Putamen (tissue), 1 donor: ENCODE measurements at regions not wholly inside any gene's neighbourhood (a gene's known extent, or its start where the extent isn't known, plus 50 kb on each side); places are given as distances from the start of the nearest gene placed in this dataset.

Experiments used
- DNase-seq: peaks from one replicate; pipeline ENCODE4 v3.0.0-alpha.2; 2016; ENCODE audit warnings: low spot score

DNA sequence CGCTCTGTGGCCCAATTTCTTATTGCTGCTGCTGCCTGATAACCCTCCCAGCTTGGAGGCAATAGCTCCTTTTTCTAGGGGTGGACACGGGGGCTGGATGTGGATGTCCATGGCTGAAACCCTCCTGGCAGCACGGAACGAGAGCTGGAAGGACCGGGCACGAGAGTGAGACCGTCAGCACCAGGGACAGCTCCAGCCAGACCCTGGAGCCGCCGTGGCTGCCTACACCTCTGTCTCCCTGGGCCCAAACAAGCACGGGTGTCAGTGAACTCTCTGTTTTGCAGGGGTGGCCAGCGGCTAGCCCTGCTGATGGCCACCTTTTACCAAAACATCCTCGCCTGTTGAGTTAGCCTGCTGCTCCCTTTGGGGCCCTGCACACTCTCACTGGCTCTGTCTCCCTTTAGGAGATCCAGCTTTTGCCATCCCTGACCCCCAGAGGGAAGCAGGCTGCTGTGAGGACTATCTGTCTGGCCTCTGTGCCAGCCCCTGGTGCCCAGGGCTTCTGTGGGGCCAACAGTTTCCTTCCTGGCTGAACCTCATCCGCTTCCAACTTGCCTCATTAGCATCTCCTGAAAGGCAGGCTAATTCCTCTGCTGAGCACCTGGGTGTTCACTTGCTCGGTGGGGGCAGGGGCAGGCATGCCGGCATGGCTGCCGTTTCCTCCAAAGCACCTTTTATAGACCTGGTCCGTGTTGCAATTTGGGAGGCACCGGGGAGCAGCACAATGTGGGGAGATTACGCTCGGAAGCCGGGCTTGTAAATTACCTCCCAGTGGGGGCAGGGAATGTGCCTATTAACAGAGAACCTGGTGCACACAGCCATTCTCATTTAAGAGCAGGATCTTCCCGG, 118.1 kb downstream of the ENGASE start:
- no peak for DNase-seq

DNA sequence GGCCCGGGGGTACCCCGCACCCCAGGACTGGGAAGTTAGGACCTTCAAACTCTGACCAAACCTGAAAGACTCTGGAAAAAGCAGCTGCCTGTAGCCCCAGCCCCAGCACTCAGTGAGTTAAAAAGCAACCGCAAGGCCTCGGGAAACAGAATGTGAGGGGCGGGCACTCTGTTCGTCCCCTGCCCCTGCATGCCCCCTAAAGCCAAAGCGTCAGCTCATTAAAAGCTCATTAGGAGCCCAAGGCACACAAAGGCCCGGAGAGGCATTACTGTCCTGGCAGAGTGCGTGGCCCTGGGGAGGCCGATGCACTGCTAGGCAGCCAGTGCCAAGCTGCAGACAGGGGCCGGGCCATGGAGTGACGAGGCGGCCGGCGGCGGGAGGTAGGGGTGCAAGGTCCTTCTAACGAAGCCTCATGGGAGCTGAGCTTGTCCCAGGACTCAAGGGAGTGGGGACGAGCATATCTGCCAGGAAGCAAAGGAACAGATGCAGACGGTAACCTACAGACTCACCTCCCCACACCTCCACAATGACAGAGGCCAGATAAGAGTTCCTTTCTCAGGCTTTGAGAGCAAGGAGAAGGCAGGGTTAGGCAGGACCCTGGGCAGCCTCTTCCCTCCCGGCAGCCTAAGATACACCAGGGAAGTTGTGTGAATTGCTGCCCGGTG, 116.8 kb downstream of the ENGASE start:
- no peak for DNase-seq

DNA sequence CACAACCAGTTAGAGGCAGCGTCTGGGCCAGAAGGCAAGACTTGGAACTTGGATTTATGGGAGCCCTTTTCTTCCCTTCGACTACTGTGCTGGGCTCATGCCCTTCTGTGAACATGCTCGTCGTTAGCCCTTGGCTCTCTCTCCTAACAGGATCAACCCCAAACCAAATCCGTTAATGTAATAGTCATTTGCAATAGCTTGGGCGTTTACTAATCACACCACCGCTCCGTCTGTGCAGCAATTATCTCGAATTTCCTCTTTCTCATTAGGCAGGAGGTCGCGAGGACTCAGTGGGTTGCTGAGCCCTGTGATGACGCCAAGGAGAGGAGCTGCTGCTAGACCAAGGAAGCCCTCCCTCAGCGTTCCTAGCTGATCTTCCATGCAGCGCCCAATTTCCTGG, 114.7 kb downstream of the ENGASE start:
- no peak for DNase-seq

DNA sequence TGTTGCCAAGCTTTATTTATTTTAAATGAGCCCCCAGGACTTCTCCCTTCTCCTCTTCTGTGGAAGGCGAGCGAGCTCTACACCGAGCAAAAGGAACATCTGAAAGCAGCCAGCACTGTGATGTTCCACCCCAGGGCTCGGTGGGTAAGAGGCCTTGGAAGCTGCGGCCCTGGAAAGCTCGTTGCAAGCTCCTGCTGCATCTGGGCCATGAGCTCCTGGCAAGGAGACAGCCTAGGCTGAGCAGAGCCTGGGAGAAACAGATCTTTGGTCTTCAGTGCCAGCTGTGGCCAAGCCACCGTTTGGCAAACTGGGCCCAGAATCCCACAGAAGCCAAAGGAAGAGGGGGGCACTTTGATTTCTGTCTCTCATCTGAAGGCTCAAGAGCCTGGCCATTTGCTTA, 114.1 kb downstream of the ENGASE start:
- no peak for DNase-seq

DNA sequence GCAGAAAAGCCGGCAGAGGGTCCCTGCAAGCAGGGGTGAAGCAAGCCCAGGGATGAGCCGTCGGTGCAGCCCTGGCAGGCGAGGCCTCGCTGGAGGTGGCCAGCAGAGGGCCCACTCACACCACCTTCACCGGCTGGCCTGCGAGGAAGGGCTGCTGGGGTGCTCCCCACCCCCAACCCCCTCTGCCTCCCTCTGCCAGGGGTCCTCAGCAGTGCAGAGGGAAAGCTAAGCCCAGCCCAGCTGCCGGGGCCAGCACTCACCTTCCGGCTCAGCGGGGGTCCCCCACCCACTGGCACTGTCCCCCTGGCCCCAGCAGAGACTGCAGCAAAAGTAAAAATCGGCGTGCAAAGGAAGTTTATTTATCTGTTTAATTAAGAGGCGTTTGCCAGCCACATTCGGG, 113.4 kb downstream of the ENGASE start:
- DNase-seq = no peak

DNA sequence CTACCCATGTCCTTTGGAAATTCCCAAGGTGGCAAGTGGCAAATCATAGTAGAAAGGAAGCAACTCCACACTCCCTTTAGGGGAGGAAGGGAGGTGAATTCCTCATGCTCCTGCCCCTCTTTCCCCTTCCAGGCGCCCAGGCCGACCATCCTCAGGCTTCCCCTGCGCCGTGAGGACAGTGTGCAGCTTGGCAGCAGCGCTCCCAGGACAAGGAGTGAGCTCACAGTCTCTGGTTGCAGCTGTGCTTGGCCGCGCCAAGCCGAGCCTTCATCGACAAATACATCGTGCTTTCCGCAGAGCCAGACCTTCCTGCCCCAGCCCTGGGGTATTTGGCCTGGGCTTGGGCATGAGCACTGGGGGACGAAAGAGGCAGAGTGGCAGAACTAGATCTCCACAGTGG, 112.6 kb downstream of the ENGASE start:
- DNase-seq = no peak

DNA sequence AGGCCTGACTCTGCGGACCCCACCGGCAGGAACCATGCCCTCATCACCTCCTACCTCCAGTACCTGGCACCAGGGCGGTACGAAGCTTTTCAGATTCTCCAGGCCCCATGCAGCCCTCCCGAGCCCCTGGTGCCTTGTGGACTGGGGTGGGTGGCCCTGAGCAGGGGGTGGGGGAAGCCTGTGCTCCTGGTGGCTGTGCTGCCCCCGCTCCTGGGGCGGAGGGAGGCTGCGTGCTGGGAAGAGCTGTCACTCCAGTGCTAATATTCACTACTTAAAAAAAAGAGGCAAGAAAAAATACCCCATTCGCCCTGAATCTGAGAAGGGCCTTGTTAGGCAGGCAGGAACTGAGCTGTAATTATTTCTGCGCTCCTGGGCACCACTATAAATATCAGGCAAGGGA, 111.8 kb downstream of the ENGASE start:
- DNase-seq = peak; percentile 63

DNA sequence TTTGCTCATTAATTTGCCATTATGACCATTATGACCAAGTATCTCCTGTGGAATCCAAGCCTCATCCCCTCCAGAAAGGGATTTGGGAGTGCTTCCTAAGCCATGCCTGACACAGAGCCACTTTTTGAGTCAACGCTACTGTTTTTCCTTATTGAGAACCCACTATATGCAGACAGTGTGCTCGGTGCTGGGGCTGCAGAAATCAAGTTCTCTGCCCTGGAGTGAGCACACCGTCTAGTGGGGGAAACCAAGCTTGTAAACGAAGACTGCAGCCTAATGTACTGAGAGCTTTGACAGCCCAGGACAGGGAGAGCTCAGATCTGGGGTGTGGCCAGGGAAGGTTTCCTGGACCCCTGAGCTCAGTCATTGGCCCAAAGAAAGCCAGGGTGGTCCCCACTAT, 111.0 kb downstream of the ENGASE start:
- DNase-seq = no peak

DNA sequence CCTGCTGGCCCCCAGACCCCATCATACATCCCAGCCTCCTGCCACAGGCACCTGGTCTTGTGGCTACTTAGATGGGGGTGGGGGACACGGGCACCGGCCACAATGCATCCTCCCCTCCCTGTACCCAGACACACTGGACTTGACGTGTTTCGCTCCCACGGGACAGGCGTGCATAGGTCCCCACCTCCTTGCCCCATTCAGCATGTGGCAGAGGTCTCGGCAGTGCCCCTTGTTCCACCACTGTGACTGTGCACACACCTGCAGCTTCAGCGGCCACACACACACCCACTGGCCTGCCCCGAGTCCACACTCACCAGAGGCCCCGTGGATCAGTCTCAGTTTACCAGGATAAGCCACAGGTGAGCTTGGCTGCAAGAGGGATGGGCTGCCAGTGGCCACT, 109.6 kb downstream of the ENGASE start:
- no peak for DNase-seq

DNA sequence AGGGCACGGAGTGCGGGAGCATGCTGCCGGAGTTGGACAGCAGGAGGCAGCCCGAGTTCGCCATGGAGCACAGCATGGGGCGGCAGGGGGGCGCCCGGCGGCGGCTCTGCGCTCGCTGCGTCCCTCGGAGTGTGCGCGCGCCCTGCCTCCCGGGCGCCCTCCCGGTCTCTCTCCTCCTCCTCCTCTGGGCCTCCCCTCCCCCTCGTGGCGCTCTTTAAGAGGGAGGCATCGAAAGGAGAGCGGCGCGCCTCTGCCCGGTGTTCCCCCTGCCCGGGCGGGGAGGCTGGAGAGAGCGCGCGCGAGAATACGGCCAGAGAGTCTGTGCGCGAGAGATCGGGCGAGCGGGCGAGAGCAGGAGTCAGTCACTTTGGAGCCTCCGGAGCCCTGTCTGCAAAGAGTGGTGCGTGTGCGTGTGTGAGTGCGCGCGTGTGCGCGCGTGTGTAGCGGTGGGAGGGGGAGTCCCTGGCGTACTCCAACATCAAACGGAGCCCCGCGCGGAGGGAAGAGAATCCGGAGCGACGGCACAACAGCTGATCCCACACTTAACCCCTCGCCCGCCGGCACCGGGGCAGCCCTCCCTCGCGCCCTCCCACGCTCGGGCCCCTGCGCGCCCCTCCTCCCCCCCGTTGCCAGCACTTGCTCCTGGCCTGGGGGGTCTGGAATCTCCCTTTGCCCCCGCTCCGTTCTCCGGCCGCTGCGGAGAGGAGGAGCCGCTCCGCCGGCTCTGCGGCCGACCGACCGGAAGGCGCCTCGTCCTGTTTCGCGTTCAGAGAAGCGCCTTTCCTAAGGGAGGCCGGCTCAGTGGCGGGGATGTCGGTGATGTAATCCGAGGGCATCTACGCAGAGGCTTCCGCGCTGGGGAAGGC, 108.9 kb downstream of the ENGASE start:
- DNase-seq = peak; percentile 40

DNA sequence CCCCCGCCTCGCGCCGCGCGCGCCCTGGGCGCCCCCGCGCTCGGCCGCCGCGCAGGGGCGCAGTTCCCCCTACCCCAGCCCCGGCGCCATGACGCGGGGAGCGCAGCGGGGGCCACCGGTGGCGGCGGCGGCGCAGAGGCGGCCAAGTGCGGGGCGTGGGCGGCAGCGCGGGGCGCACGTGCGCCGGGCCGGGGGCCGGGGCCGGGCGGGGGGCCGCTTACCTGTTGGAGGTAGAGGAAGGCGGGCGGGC, 108.3 kb downstream of the ENGASE start:
- no peak for DNase-seq

DNA sequence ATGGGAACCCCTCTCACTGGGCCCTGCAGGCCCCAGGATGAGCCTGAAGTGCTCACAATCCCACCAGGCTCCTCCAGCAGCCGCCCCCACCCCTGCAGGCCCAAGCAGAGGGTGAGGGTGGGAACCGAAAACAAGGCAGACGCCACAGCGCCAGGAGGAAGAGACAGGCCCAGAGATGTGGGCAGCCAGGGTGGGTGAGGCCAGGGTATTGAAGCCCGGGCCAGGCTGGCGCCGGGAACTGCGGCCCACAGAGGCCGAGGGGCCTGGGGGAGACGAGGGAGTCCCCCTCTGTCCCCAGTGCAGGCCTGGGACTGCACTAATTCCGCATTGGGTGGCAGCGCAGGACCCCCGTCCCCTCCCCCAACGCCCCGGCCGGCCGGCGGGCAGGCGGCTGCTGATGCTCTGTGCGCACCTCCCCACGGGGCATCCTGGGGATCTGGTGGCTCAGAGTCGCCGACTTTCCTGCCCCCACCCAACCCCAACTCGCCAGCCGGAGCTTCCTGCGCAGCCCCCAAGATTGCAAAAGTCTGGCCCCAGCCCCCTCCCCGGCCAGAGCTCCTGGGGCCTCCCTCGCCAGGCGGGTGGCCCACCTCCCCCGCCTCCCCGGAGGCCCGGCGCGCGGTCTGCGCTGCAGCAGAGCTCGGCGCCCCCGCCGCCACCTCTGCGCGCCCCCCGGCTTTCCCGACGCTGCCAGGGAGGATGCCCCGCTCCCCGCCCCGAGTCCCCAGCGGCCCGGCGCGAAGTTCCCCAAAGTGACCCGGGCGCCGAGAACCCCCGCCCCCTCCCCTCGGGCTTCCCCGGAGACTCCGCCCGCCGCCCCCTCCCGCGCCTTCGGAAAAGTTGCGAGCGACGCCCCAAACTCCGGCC, 107.8 kb downstream of the ENGASE start:
- no peak for DNase-seq

DNA sequence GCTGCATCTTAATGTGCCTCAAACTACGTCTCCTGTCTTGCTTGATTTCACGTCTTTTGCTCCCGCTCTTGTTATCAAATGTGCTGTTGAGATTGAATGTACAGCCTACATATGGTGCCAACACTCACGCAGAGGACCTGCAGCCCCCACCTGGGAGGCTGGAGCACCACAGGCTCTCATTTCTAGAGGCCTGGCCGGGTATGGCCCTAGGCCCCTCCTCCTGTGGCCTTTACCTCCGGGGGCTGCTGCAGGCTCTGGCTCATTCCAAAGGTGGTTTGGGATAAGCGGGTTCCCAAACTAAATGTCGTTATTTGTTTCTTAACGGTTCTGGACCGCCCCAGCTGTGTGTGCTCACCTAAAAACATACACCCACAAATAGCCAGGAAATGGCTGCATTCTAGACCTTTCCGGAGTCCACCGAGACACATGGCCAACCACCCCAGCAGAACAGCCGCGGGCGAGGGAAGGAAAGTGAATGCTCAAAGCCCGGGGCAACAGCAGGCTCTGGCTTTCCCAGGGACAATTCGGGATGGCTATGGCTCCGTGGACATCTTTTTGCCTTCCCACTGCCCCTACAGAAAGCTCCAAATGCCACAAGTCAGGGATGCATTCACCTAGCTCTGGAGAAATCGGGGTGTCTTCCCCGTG, 105.9 kb downstream of the ENGASE start:
- DNase-seq = no peak

DNA sequence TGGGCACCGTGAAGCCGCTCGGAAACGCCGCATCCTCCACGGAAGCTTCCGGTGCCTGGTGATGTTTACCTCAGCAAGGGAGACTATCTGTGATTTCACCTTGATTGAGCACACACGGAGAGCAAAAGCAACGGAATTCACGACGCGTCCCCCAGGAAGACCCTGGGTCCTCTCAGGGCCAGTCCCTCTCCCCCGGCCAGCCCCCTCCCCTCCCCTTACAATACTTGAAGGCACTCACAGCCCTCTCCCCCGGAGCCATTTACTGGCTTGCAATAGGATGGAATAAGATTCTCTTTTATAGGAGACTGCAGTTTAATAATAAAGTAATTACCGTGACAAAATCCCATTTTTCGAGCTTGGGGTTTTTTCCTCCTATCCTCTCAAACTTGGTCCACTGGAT, 104.7 kb downstream of the ENGASE start:
- DNase-seq = no peak

DNA sequence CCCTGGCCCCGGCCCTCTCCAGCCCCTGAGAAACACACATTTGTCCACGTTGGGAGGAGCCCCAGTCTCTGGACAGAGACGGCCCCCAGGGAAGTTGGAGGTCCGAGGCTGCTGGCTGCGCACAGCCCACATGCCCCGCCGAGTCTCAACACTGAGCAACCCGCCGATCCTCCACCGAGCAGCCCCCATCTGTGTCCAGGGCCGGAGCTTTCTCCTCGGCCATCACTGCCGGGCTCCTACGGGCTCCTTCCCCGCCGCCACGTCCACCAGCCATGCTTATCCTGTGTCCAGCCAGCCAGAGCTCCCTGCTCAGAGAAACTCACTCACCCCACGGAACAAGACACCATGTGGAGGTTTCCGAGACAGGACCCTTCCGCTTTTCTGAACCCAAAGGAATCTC, 103.3 kb downstream of the ENGASE start:
- no peak for DNase-seq

DNA sequence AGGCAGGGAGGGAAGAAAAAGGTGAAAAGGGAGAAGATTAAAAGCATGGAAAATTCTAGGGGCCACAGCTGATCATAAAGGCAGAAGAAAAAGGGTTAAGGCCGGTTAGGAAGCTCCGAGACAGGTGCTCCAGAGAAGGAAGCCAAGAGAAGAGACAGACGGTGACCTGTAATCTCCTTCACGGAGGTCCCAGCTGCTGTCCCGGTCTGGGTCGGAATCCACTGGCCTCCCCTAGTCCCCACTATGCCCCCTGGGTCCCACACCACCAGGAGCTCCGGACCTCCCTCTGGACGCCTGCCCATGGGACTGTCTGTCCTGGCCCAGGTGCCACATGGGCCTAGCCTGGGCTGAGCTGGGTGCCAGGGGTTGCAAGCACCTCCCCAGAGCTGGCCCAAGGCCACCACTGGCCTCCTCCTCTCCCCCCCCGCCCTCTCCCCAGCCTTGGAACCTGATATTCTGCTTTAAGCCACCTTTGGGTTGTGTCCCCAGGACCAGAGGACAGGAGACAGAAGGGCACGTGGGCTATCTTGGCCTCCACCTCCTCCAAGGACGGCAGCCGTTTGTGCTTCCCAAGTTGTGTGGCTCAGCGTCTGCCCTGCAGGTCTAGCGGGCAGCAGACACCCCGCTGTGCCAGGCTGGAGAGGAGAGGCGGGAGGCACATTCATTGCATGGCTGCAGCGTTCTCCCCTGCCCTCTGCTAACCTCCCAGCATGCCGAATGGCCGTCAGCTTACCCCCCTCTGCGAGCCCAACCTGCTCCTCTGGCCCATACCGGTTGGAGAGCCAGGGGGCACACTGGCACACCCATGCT, 102.4 kb downstream of the ENGASE start:
- DNase-seq = no peak

DNA sequence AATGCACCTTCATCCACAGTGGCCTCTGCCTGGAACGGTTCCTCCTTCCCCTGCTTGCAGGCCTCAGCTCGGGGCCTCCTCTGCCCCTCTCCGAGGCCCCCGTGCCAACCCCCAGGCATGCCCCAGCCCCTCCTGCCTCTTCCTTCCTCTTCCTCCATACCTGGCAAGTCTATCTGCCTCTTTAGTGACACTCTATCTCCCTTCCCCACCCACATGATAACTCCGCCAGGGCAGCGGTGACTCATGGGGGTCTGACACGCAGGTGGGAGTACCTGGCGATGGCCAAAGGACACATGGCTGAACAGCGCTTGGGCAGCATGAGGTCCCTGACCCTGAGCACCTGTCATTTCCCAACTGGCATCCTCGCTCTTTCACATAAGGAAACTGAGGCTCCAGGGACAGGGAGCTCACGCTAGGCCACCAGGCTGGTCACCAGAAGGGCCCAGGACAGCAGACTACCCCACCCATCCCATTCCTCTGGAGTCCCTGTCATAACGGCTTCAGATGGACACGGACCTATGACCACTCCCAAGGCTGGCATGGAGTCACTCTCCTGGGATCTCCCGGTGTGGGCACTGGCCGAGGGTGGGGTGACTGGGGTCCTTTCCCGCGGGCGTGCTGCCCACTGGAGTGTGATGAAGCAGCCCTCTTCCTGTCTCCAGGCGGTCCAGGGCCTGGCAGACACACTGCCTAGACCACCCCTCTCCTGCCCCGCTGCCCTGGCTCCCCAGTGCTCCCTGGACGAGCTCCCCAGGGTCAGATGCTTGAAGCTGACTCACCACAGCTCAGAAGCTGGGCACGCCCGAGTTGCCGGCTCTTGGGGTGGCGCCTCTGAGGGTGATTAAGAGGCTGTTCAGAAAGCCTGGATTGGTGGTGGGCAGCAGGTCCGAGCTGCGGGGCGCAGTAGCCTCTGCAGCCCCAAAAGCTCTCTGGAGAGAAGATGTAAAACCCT, 100.6 kb downstream of the ENGASE start:
- no peak for DNase-seq

DNA sequence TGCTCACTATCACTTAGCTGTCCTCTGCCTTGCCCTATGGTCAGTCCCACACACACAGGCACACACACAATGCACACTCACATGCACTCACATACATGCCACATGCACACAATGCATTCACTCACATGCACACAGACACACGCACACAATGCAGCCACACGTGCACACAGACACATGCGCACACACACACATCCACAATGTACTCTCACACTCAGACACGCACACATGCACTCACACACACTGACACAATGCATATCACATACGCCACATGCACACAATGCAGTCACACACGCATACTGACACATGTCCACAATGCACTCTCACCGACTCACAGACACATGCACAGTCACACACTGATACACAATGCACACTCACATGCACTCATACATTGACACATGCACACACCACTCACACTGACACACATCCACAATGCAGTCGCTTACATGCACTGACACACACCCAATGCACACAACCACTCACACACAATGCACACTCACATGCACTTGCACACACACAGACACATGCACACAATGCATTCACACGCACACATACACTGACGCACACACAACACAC, 99.7 kb downstream of the ENGASE start:
- no peak for DNase-seq

DNA sequence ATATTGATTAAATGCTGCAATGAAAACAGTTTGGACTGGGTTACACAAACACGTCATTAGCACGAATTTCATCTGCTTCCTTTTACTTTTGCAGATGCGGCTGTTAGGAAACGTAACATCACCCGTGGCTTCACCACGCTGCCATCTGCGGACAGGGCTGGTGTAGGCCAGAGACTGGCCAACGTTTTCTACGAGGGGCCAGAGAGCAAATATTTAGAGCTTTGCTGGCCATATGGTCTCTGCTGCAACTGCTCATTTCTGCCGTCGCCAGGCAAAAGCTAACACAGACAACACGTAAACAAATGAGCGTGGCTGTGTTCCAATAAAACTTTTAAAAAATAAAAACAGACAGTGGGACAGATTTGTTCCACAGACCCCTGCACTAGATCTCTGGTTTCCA, 96.6 kb downstream of the ENGASE start:
- DNase-seq = no peak
